HepG2 (cell line): ENCODE measurements at regions not wholly inside any gene's neighbourhood (a gene's known extent, or its start where the extent isn't known, plus 50 kb on each side); places are given as distances from the start of the nearest gene placed in this dataset.

Experiments used
- ATAC-seq: fragments of 200-7000 bp; cut with Tn5 transposase; 3 replicates; pipeline ENCODE4 v1.9.1; 2020; ENCODE audit warnings: mild to moderate bottlenecking, moderate library complexity
- BruUV-seq: library from RNA; stranded (reverse); fragments of 400-500 nt; replicated peaks from 2 replicates; lab custom pipeline; 2021; lab: Mats Ljungman, UMichigan
- CTCF ChIA-PET: fragments of 300-600 bp; formaldehyde crosslinking; extraction: SDS; loops from one replicate; lab custom pipeline; 2021; ENCODE audit warnings: low total read pairs, inconsistent platforms, low intra/inter-chr PET ratio; lab: Yijun Ruan, JAX
- POLR2A ChIA-PET: fragments of 350-600 bp; sonication (Branson Sonifier 250); formaldehyde crosslinking; loops from one replicate; lab custom pipeline; 2020; ENCODE audit warnings: antibody characterized with exemption, inconsistent platforms; lab: Yijun Ruan, JAX
- DNase-seq: peaks from one replicate; pipeline ENCODE4 v3.0.0-alpha.2; 2015; ENCODE audit warnings: low spot score
- FAIRE-seq: peaks from 3 replicates; lab custom pipeline; 2011; peaks lifted over from hg19 to GRCh38; lab: Jason Lieb, UNC
- H2AFZ ChIP-seq: one replicate; pipeline ENCODE4 v1.6.1; 2011; ENCODE audit warnings: low read length, inconsistent platforms
- H3K27ac ChIP-seq: fragments of 300-600 bp; 3 replicates; pipeline ENCODE4 v1.8.0; 2011; ENCODE audit warnings: mixed run types, mild to moderate bottlenecking, mixed read lengths, low read length, inconsistent platforms; ENCODE audit not compliant: insufficient read depth; ENCODE audit errors: extremely low read length
- H3K27me3 ChIP-seq, 2 experiments: fragments of 200-600 bp in 1 of 2; 2 replicates in 1 of 2; 3 replicates in 1 of 2; pipeline versions ENCODE4 v1.6.0 to v1.8.0; 2011; ENCODE audit warnings: low read length in 2 of 2, mild to moderate bottlenecking in 2 of 2, moderate library complexity in 2 of 2, inconsistent platforms in 1 of 2; ENCODE audit not compliant: insufficient read depth in 2 of 2, control insufficient read depth in 1 of 2
- H3K36me3 ChIP-seq, 2 experiments: fragments of 200-600 bp in 1 of 2; replicated peaks in 1 of 2; 2 replicates in 1 of 2; 3 replicates in 1 of 2; pipeline versions ENCODE4 v1.5.1 to v1.8.0; 2011; ENCODE audit warnings: low read length in 2 of 2, inconsistent platforms in 1 of 2; ENCODE audit not compliant: insufficient read depth in 2 of 2, control insufficient read depth in 1 of 2
- H3K4me1 ChIP-seq: 2 replicates; pipeline ENCODE4 v1.5.1; 2012; ENCODE audit warnings: low read length, inconsistent platforms; ENCODE audit not compliant: insufficient read depth
- H3K4me2 ChIP-seq: 2 replicates; pipeline ENCODE4 v1.6.0; 2011; ENCODE audit warnings: low read depth, low read length, inconsistent platforms
- H3K4me3 ChIP-seq, 3 experiments: fragments of 200-600 bp in 1 of 3; sonication (generic), shearing (Covaris generic) in 1 of 3; replicated peaks in 1 of 3; 2 replicates each; pipeline ENCODE4 v1.5.1; 2011 to 2016; ENCODE audit warnings: low read length in 3 of 3, inconsistent platforms in 2 of 3, low read depth in 2 of 3, mild to moderate bottlenecking in 2 of 3, control low read depth in 1 of 3, mixed read lengths in 1 of 3; ENCODE audit not compliant: insufficient read depth in 1 of 3
- H3K79me2 ChIP-seq: one replicate; pipeline ENCODE4 v1.6.1; 2011; ENCODE audit warnings: low read length, inconsistent platforms; ENCODE audit not compliant: insufficient read depth
- H3K9ac ChIP-seq: 2 replicates; pipeline ENCODE4 v1.6.0; 2011; ENCODE audit warnings: mild to moderate bottlenecking, low read depth, low read length, inconsistent platforms; ENCODE audit not compliant: insufficient read depth
- H3K9me3 ChIP-seq: 2 replicates; pipeline ENCODE4 v1.5.1; 2012; ENCODE audit warnings: mild to moderate bottlenecking, low read length
- H4K20me1 ChIP-seq: 2 replicates; pipeline ENCODE4 v1.6.0; 2011; ENCODE audit warnings: inconsistent platforms, mild to moderate bottlenecking, low read length, moderate library complexity; ENCODE audit not compliant: insufficient read depth
- AHDC1 ChIP-seq: sonication (generic); formaldehyde crosslinking; IDR thresholded peaks from 2 replicates; pipeline ENCODE4 v1.5.1; 2020; ENCODE audit warnings: mild to moderate bottlenecking, missing genetic modification reagents, borderline replicate concordance
- ATF1 ChIP-seq: IDR thresholded peaks from 2 replicates; pipeline ENCODE4 v1.6.1; 2016; ENCODE audit warnings: mild to moderate bottlenecking, control low read depth
- CBX1 ChIP-seq: IDR thresholded peaks from one replicate; pipeline ENCODE4 v1.6.1; 2016; ENCODE audit warnings: antibody characterized with exemption, low read depth
- ETS1 ChIP-seq: sonication (generic); formaldehyde crosslinking; IDR thresholded peaks from 2 replicates; pipeline ENCODE4 v1.4.0; 2020; ENCODE audit warnings: missing genetic modification reagents
- ONECUT2 ChIP-seq: sonication (generic); formaldehyde crosslinking; IDR thresholded peaks from 2 replicates; pipeline ENCODE4 v1.4.0; 2020; ENCODE audit warnings: missing genetic modification reagents
- RFXANK ChIP-seq: IDR thresholded peaks from 2 replicates; pipeline ENCODE4 v1.6.1; 2016
- SMAD3 ChIP-seq: sonication (generic); formaldehyde crosslinking; IDR thresholded peaks from 2 replicates; pipeline ENCODE4 v1.4.0; 2020; ENCODE audit warnings: missing genetic modification reagents
- SMARCE1 ChIP-seq: fragments of 450-650 bp; IDR thresholded peaks from 2 replicates; pipeline ENCODE4 v1.6.1; 2017; ENCODE audit warnings: borderline replicate concordance
- SP140L ChIP-seq: sonication (generic); formaldehyde crosslinking; IDR thresholded peaks from 2 replicates; pipeline ENCODE4 v1.4.0; 2020; ENCODE audit warnings: missing genetic modification reagents, borderline replicate concordance
- TAF1 ChIP-seq: sonication (generic); formaldehyde crosslinking; IDR thresholded peaks from 2 replicates; pipeline ENCODE4 v1.4.0; 2020; ENCODE audit warnings: missing genetic modification reagents
- THYN1 ChIP-seq: sonication (generic); formaldehyde crosslinking; IDR thresholded peaks from 2 replicates; pipeline ENCODE4 v1.8.1; 2023; ENCODE audit warnings: low read depth, mild to moderate bottlenecking, moderate library complexity, missing genetic modification reagents, borderline replicate concordance
- ZNF292 ChIP-seq: sonication (generic); formaldehyde crosslinking; IDR thresholded peaks from 2 replicates; pipeline ENCODE4 v1.8.1; 2022; ENCODE audit warnings: mild to moderate bottlenecking, low read depth, missing genetic modification reagents, borderline replicate concordance
- ZNF354B ChIP-seq: sonication (generic); formaldehyde crosslinking; IDR thresholded peaks from 2 replicates; pipeline ENCODE4 v1.8.0; 2022; ENCODE audit warnings: mild to moderate bottlenecking, missing genetic modification reagents
- ZNF704 ChIP-seq: sonication (generic); formaldehyde crosslinking; IDR thresholded peaks from 2 replicates; pipeline ENCODE4 v1.8.1; 2023; ENCODE audit warnings: mild to moderate bottlenecking, inconsistent platforms, moderate library complexity, missing genetic modification reagents, borderline replicate concordance
- ZNF800 ChIP-seq: sonication (generic); formaldehyde crosslinking; IDR thresholded peaks from 2 replicates; pipeline ENCODE4 v1.4.0; 2020; ENCODE audit warnings: missing genetic modification reagents
- WGBS: methylation state at CpG from one replicate; pipeline ENCODE4 v1.1.6; 2017; ENCODE audit warnings: low lambda C conversion rate; 5-methylcytosine and 5-hydroxymethylcytosine counted together
- in situ Hi-C: cut with HindIII; loops from 2 replicates; pipeline ENCODE4 v1.10.0; 2017; ENCODE audit warnings: low pct_unique_long_range_greater_than_20kb; ENCODE audit not compliant: extremely low pct_ligation_motif_present
- intact Hi-C: fragments of 100-400 bp; cut with micrococcal nuclease; formaldehyde crosslinking; loops from one replicate; pipeline ENCODE4 v1.10.0; 2022; ENCODE audit not compliant: unreplicated experiment

- TF ChIP-seq CBX1 = no peak
- no peak for TF ChIP-seq SP140L (CRISPR knock-in tag)
- TF ChIP-seq RFXANK (CRISPR knock-in tag) = no peak
- TF ChIP-seq SMAD3 (CRISPR knock-in tag) = no peak
- TF ChIP-seq ETS1 (CRISPR knock-in tag) = no peak
- TF ChIP-seq ZNF354B (CRISPR knock-in tag) = no peak
- TF ChIP-seq THYN1 (CRISPR knock-in tag) = no peak
- no peak for TF ChIP-seq ZNF292 (CRISPR knock-in tag)
- TF ChIP-seq ONECUT2 (CRISPR knock-in tag) = no peak
- no peak for TF ChIP-seq ATF1 (CRISPR knock-in tag)
- TF ChIP-seq ZNF704 (CRISPR knock-in tag) = no peak
- no peak for TF ChIP-seq TAF1 (CRISPR knock-in tag)
- TF ChIP-seq, all 625 proteins: peak for 0
Measured at GRCh38 chr18:50456285-50456684, 81.4 kb downstream of the SKA1 start (continued).

- POLR2A ChIA-PET = no interaction called here
- H3K4me3 ChIP-seq = no peak overlapping the region
- H3K27ac ChIP-seq = no peak overlapping the region
- no TSS peak for BruUV-seq
- DNase-seq (no peak), FAIRE-seq (no peak), ATAC-seq (no peak)
- no peak overlapping the region for H3K4me2 ChIP-seq
- H3K79me2 ChIP-seq = no peaks in the 10 kb centered on the region
- peaks cover 14% of the 10 kb centered on the region for H3K4me1 ChIP-seq
- in situ Hi-C loops (no loop called here), intact Hi-C loops (no loop called here)
- H3K9me3 ChIP-seq = no peaks in the 10 kb centered on the region
- CTCF ChIA-PET = no interaction called here
- no peaks in the 10 kb centered on the region; a peak in 1 of 5 replicates for H3K27me3 ChIP-seq
- WGBS = 46% methylated on average over 2 of the region's 2 CpGs
- H4K20me1 ChIP-seq = no peaks in the 10 kb centered on the region
- H2AFZ ChIP-seq = no peak overlapping the region
- H3K9ac ChIP-seq = no peak overlapping the region
- H3K36me3 ChIP-seq = no peaks in the 10 kb centered on the region
- TF ChIP-seq AHDC1 (CRISPR knock-in tag) (no peak), SMARCE1 (no peak), ZNF800 (CRISPR knock-in tag) (no peak)
Measured at GRCh38 chr18:50457639-50458038, 82.8 kb downstream of the SKA1 start.
